A549 (cell line): ENCODE measurements at regions not wholly inside any gene's neighbourhood (a gene's known extent, or its start where the extent isn't known, plus 50 kb on each side); places are given as distances from the start of the nearest gene placed in this dataset.

Source experiments
- ATAC-seq, 2 experiments: fragments of 200-7000 bp in 1 of 2; fragments of >200 bp in 1 of 2; cut with Nextera tagmentation in 1 of 2; cut with Tn5 transposase in 1 of 2; 3 replicates each; pipeline versions ENCODE4 v1.8.0 to v1.9.1; 2018 to 2020; ENCODE audit warnings: mild to moderate bottlenecking in 1 of 2, moderate library complexity in 1 of 2
- CTCF ChIA-PET: fragments of 300-600 bp; sonication (Branson Sonifier 250); formaldehyde crosslinking; extraction: SDS; loops from one replicate; lab custom pipeline; 2021; ENCODE audit warnings: antibody characterized with exemption, inconsistent platforms; lab: Yijun Ruan, JAX
- POLR2A ChIA-PET: fragments of 350-600 bp; formaldehyde crosslinking; extraction: SDS; loops from one replicate; lab custom pipeline; 2021; ENCODE audit warnings: antibody characterized with exemption, inconsistent platforms; lab: Yijun Ruan, JAX
- DNase-seq, 2 experiments: peaks; one replicate each; pipeline versions ENCODE4 v3.0.0 to v3.0.0-alpha.2; 2011 to 2016; ENCODE audit warnings: low read depth in 1 of 2, low spot score in 1 of 2
- FAIRE-seq: peaks from 2 replicates; lab custom pipeline; 2011; peaks lifted over from hg19 to GRCh38; lab: Jason Lieb, UNC
- H3K27ac ChIP-seq, 2 experiments: fragments of >200 bp; sonication (Bioruptor Twin); formaldehyde crosslinking; 3 replicates each; pipeline ENCODE4 v1.5.1; 2016 to 2017
- H3K4me1 ChIP-seq: fragments of >200 bp; sonication (Bioruptor Twin); formaldehyde crosslinking; 3 replicates; pipeline ENCODE4 v1.6.1; 2016
- H3K4me2 ChIP-seq: fragments of >200 bp; sonication (Bioruptor Twin); formaldehyde crosslinking; 3 replicates; pipeline ENCODE4 v1.6.1; 2016
- H3K4me3 ChIP-seq: fragments of >200 bp; sonication (Bioruptor Twin); formaldehyde crosslinking; 3 replicates; pipeline ENCODE4 v1.5.1; 2016
- H3K9me3 ChIP-seq: fragments of >200 bp; sonication (Bioruptor Twin); formaldehyde crosslinking; 3 replicates; pipeline ENCODE4 v1.6.1; 2016
- BHLHE40 ChIP-seq: IDR thresholded peaks from 2 replicates; pipeline ENCODE4 v1.6.1; 2012; ENCODE audit warnings: low read depth, low read length, inconsistent platforms
- CEBPB ChIP-seq, 2 experiments: fragments of >200 bp in 1 of 2; sonication (Bioruptor Twin) in 1 of 2; formaldehyde crosslinking in 1 of 2; IDR thresholded peaks; 2 replicates each; pipeline ENCODE4 v1.6.1; 2012 to 2016
- CHD4 ChIP-seq: fragments of 200-600 bp; sonication (generic); IDR thresholded peaks from 2 replicates; pipeline ENCODE4 v1.6.1; 2016; ENCODE audit warnings: antibody characterized with exemption, mild to moderate bottlenecking, borderline replicate concordance
- EHMT2 ChIP-seq: fragments of 200-600 bp; sonication (generic); IDR thresholded peaks from 2 replicates; pipeline ENCODE4 v1.6.1; 2016; ENCODE audit warnings: antibody characterized with exemption, low read depth, mild to moderate bottlenecking, moderate library complexity
- ESRRA ChIP-seq: fragments of 150-350 bp; IDR thresholded peaks from 2 replicates; pipeline ENCODE4 v1.6.1; 2014; ENCODE audit warnings: mild to moderate bottlenecking, low read length, borderline replicate concordance
- FOSB ChIP-seq: fragments of 250-450 bp; sonication (Bioruptor Pico); IDR thresholded peaks from 2 replicates; pipeline ENCODE4 v1.5.0; 2020; ENCODE audit warnings: mild to moderate bottlenecking, moderate library complexity
- GATA3 ChIP-seq: IDR thresholded peaks from 2 replicates; pipeline ENCODE4 v1.6.1; 2012; ENCODE audit warnings: borderline replicate concordance
- HOXB5 ChIP-seq: fragments of 250-450 bp; sonication (Bioruptor Pico); IDR thresholded peaks from 2 replicates; pipeline ENCODE4 v1.5.0; 2020; ENCODE audit warnings: mild to moderate bottlenecking, moderate library complexity
- JUN ChIP-seq, 2 experiments: fragments of >200 bp; sonication (Bioruptor Twin); formaldehyde crosslinking; IDR thresholded peaks; 2 replicates in 1 of 2; 3 replicates in 1 of 2; pipeline ENCODE4 v1.6.1; 2016 to 2017
- MAZ ChIP-seq: fragments of 150-350 bp; IDR thresholded peaks from 2 replicates; pipeline ENCODE4 v1.6.1; 2014; ENCODE audit warnings: antibody characterized with exemption, low read depth, low read length, borderline replicate concordance
- MYC ChIP-seq: IDR thresholded peaks from 2 replicates; pipeline ENCODE4 v1.6.1; 2012; ENCODE audit warnings: mild to moderate bottlenecking, inconsistent platforms, low read length, improper control_type of control experiment, borderline replicate concordance
- RAD21 ChIP-seq, 2 experiments: fragments of >200 bp in 1 of 2; sonication (Bioruptor Twin) in 1 of 2; formaldehyde crosslinking in 1 of 2; IDR thresholded peaks in 1 of 2; conservative IDR thresholded peaks in 1 of 2; 2 replicates in 1 of 2; 3 replicates in 1 of 2; pipeline ENCODE4 v1.6.1; 2012 to 2018; ENCODE audit warnings: inconsistent platforms in 1 of 2
- RFX5 ChIP-seq: fragments of 450-650 bp; IDR thresholded peaks from 2 replicates; pipeline ENCODE4 v1.7.1; 2014; ENCODE audit warnings: antibody characterized with exemption, mild to moderate bottlenecking, moderate library complexity
- RNF2 ChIP-seq: fragments of 200-600 bp; sonication (generic); IDR thresholded peaks from 2 replicates; pipeline ENCODE4 v1.6.1; 2016; ENCODE audit warnings: low read depth, mild to moderate bottlenecking, antibody characterized with exemption, moderate library complexity, borderline replicate concordance
- TP53 ChIP-seq: fragments of 250-450 bp; sonication (Bioruptor Pico); IDR thresholded peaks from 2 replicates; pipeline ENCODE4 v1.5.0; 2021; ENCODE audit warnings: mild to moderate bottlenecking, moderate library complexity
- ZC3H11A ChIP-seq: fragments of 450-650 bp; IDR thresholded peaks from 2 replicates; pipeline ENCODE4 v1.6.1; 2014; ENCODE audit warnings: antibody characterized with exemption, mild to moderate bottlenecking
- WGBS: methylation state at CpG from one replicate; pipeline ENCODE4 v1.1.6; 2017; ENCODE audit errors: missing lambda C conversion rate; 5-methylcytosine and 5-hydroxymethylcytosine counted together
- TF ChIP-seq, protein P1 (sequence below): IDR thresholded peaks from 2 replicates; pipeline ENCODE4 v1.6.1; 2012; ENCODE audit warnings: low read depth, borderline replicate concordance
- TF ChIP-seq, protein P2 (sequence below): fragments of >200 bp; sonication (Bioruptor Twin); formaldehyde crosslinking; IDR thresholded peaks from 2 replicates; pipeline ENCODE4 v1.6.1; 2016
- TF ChIP-seq, protein P3 (sequence below): fragments of >200 bp; sonication (Bioruptor Twin); formaldehyde crosslinking; IDR thresholded peaks from 3 replicates; pipeline ENCODE4 v1.6.1; 2016
- TF ChIP-seq, protein P4 (sequence below): IDR thresholded peaks from 2 replicates; pipeline ENCODE4 v1.6.1; 2012
- TF ChIP-seq, protein P5 (sequence below): fragments of 450-650 bp; IDR thresholded peaks from 2 replicates; pipeline ENCODE4 v1.6.1; 2014; ENCODE audit warnings: antibody characterized with exemption
- TF ChIP-seq, protein P6 (sequence below): fragments of 250-450 bp; sonication (Bioruptor Pico); IDR thresholded peaks from 2 replicates; pipeline ENCODE4 v1.5.0; 2021; ENCODE audit warnings: mild to moderate bottlenecking, moderate library complexity, borderline replicate concordance

DNA sequence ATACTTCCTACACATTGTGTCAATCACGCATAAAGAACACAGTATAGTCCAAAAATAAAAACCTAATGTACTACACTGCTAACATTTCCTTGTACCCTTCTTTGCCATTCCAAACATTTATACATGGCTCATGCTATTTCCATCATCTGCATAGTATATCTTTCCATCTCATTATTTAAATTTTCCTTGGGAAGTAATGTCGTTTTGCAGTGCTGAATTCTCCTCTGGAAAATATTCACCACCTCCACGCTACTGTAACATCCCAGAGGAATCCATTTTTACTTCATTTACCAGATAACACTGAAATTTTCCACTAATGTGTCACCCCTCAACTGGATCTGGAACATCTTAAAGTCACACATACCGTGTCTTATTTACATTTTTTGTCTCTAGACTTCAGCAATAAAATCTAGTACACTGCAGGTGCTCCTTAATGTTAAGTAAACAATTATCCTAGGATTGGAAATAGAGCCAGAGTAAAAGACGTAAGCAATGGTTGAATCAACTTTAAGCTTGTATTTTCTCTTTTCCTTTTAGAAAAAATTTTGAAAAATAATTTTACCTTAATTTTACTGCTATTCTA lies 881.0 kb downstream of the AMY1C start:
- ATAC-seq = no peak
- POLR2A ChIA-PET = no interaction called here
- no peak for DNase-seq
- WGBS = 5% methylated on average over 5 of the region's 5 CpGs
- no peaks in the 10 kb centered on the region for H3K9me3 ChIP-seq
- H3K4me2 ChIP-seq = no peak overlapping the region
- H3K4me3 ChIP-seq = no peak overlapping the region
- no peak for FAIRE-seq
- CTCF ChIA-PET = no interaction called here
- TF ChIP-seq RAD21 (conservative IDR thresholded peaks at IDR 0.05 in 1 of 2, IDR thresholded peaks at IDR 0.05 in 1 of 2) (no peak), GATA3 (no peak)
- TF ChIP-seq, protein P1, sequence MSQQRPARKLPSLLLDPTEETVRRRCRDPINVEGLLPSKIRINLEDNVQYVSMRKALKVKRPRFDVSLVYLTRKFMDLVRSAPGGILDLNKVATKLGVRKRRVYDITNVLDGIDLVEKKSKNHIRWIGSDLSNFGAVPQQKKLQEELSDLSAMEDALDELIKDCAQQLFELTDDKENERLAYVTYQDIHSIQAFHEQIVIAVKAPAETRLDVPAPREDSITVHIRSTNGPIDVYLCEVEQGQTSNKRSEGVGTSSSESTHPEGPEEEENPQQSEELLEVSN = no peak
- no peak overlapping the region for H3K27ac ChIP-seq
- H3K4me1 ChIP-seq = no peaks in the 10 kb centered on the region

GRCh38 chr1:104636581-104636980 lies 886.9 kb downstream of the AMY1C start:
- TF ChIP-seq JUN (IDR thresholded peaks at IDR 0.05) (no peak), CEBPB (IDR thresholded peaks at IDR 0.05) (no peak), FOSB (CRISPR knock-in tag) (no peak), CHD4 (no peak), GATA3 (no peak), BHLHE40 (no peak), MYC (no peak), RFX5 (no peak), ESRRA (no peak), MAZ (no peak), EHMT2 (no peak), TP53 (CRISPR knock-in tag) (no peak)
- TF ChIP-seq, protein P2, sequence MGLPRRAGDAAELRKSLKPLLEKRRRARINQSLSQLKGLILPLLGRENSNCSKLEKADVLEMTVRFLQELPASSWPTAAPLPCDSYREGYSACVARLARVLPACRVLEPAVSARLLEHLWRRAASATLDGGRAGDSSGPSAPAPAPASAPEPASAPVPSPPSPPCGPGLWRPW = no peak
- TF ChIP-seq, protein P3, sequence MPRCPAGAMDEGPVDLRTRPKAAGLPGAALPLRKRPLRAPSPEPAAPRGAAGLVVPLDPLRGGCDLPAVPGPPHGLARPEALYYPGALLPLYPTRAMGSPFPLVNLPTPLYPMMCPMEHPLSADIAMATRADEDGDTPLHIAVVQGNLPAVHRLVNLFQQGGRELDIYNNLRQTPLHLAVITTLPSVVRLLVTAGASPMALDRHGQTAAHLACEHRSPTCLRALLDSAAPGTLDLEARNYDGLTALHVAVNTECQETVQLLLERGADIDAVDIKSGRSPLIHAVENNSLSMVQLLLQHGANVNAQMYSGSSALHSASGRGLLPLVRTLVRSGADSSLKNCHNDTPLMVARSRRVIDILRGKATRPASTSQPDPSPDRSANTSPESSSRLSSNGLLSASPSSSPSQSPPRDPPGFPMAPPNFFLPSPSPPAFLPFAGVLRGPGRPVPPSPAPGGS = no peak
- TF ChIP-seq, protein P4, sequence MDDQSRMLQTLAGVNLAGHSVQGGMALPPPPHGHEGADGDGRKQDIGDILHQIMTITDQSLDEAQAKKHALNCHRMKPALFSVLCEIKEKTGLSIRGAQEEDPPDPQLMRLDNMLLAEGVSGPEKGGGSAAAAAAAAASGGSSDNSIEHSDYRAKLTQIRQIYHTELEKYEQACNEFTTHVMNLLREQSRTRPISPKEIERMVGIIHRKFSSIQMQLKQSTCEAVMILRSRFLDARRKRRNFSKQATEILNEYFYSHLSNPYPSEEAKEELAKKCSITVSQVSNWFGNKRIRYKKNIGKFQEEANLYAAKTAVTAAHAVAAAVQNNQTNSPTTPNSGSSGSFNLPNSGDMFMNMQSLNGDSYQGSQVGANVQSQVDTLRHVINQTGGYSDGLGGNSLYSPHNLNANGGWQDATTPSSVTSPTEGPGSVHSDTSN = no peak
- TF ChIP-seq, protein P5, sequence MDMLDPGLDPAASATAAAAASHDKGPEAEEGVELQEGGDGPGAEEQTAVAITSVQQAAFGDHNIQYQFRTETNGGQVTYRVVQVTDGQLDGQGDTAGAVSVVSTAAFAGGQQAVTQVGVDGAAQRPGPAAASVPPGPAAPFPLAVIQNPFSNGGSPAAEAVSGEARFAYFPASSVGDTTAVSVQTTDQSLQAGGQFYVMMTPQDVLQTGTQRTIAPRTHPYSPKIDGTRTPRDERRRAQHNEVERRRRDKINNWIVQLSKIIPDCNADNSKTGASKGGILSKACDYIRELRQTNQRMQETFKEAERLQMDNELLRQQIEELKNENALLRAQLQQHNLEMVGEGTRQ = no peak
- TF ChIP-seq, all 56 proteins: peak for 0
- no peak for FAIRE-seq
- H3K9me3 ChIP-seq = no peaks in the 10 kb centered on the region
- no peaks in the 10 kb centered on the region for H3K4me1 ChIP-seq
- no peak overlapping the region for H3K4me3 ChIP-seq
- ChIA-PET CTCF (no interaction called here), POLR2A (no interaction called here)
- peak in 1 of 2 experiments; percentile 4 for DNase-seq
- H3K27ac ChIP-seq = no peak overlapping the region
- ATAC-seq = no peak
- no peak overlapping the region for H3K4me2 ChIP-seq

DNA sequence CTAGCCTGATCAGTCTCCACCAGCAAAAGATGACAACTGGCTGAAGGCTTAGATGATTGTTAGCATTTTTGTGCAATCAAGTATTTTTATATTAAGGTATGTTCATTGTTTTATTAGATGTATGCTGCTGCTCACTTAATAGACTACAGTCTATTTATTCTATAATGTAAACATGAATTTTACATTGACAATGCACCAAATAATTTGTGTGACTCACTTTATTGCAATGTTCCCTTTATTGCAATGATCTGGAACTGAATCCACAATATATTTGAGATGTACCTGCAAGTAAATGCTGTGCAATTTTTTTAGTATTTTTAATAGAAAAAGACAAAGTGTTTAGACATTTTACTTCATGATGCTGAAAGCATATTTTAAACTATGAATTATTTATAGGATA lies 896.5 kb downstream of the AMY1C start:
- FAIRE-seq = no peak
- no peak for ATAC-seq
- H3K4me3 ChIP-seq = no peak overlapping the region
- H3K27ac ChIP-seq = no peak overlapping the region
- POLR2A ChIA-PET = no interaction called here
- TF ChIP-seq RNF2 (no peak), ZC3H11A (no peak), CEBPB (IDR thresholded peaks at IDR 0.05) (no peak), HOXB5 (CRISPR knock-in tag) (no peak)
- TF ChIP-seq, protein P6, sequence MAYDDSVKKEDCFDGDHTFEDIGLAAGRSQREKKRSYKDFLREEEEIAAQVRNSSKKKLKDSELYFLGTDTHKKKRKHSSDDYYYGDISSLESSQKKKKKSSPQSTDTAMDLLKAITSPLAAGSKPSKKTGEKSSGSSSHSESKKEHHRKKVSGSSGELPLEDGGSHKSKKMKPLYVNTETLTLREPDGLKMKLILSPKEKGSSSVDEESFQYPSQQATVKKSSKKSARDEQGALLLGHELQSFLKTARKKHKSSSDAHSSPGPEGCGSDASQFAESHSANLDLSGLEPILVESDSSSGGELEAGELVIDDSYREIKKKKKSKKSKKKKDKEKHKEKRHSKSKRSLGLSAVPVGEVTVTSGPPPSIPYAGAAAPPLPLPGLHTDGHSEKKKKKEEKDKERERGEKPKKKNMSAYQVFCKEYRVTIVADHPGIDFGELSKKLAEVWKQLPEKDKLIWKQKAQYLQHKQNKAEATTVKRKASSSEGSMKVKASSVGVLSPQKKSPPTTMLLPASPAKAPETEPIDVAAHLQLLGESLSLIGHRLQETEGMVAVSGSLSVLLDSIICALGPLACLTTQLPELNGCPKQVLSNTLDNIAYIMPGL (CRISPR knock-in tag) = no peak
- TF ChIP-seq, all 56 proteins: peak for 0
- Histone ChIP-seq H3K4me2 (no peak overlapping the region), H3K9me3 (no peaks in the 10 kb centered on the region), H3K4me1 (no peaks in the 10 kb centered on the region)
- no peak for DNase-seq
- CTCF ChIA-PET = no interaction called here
